HCT116 (cell line): ENCODE measurements at regions not wholly inside any gene's neighbourhood (a gene's known extent, or its start where the extent isn't known, plus 50 kb on each side); places are given as distances from the start of the nearest gene placed in this dataset.

Experiments used
- ATAC-seq: fragments of 200-7000 bp; cut with Tn5 transposase; 2 replicates; pipeline ENCODE4 v1.9.1; 2020; ENCODE audit warnings: mild to moderate bottlenecking, moderate library complexity
- BruUV-seq: library from RNA; stranded (reverse); fragments of 400-500 nt; replicated peaks from 2 replicates; lab custom pipeline; 2021; lab: Mats Ljungman, UMichigan
- CTCF ChIA-PET: fragments of 300-600 bp; sonication (Branson Sonifier 250); formaldehyde crosslinking; loops from one replicate; lab custom pipeline; 2021; ENCODE audit warnings: antibody characterized with exemption; lab: Charles Lee
- POLR2A ChIA-PET: fragments of 300-600, 350-600 bp; sonication (Branson Sonifier 250); formaldehyde crosslinking; loops from one replicate; lab custom pipeline; 2021; ENCODE audit warnings: antibody characterized with exemption; lab: Charles Lee
- RAD21 ChIA-PET, 2 experiments: fragments of 300-600 bp; sonication (Branson Sonifier 250); formaldehyde crosslinking; loops; one replicate each; lab custom pipeline; 2023; ENCODE audit warnings: low total read pairs in 2 of 2; ENCODE audit not compliant: uncharacterized antibody in 2 of 2, unreplicated experiment in 2 of 2, low non-redundant PET in 1 of 2; lab: Charles Lee
- DNase-seq: peaks from one replicate; pipeline ENCODE4 v3.0.0-alpha.2; 2010; ENCODE audit warnings: low read depth, low spot score
- H2AFZ ChIP-seq: fragments of 200-600 bp; shearing (Covaris generic), sonication (generic); 2 replicates; pipeline ENCODE4 v1.6.1; 2017; ENCODE audit warnings: low read depth, mixed run types, mixed read lengths, antibody characterized with exemption, low read length; ENCODE audit not compliant: poor library complexity, severe bottlenecking
- H3K27ac ChIP-seq: 2 replicates; pipeline ENCODE4 v1.5.1; 2012; ENCODE audit warnings: low read depth, low read length
- H3K27me3 ChIP-seq: fragments of 200-600 bp; sonication (generic); 2 replicates; pipeline ENCODE4 v1.6.1; 2016; ENCODE audit warnings: mixed run types, low read length, mixed read lengths; ENCODE audit not compliant: insufficient read depth
- H3K36me3 ChIP-seq, 2 experiments: fragments of 200-500 bp in 1 of 2; fragments of 200-600 bp in 1 of 2; sonication (Bioruptor generic) in 1 of 2; sonication (generic) in 1 of 2; 2 replicates each; pipeline versions ENCODE4 v1.5.1 to v1.6.1; 2014 to 2016; ENCODE audit warnings: low read length in 2 of 2, inconsistent platforms in 1 of 2, mixed read lengths in 1 of 2, mixed run types in 1 of 2; ENCODE audit not compliant: insufficient read depth in 2 of 2, control insufficient read depth in 1 of 2
- H3K4me1 ChIP-seq, 2 experiments: fragments of 200-600 bp in 1 of 2; sonication (generic) in 1 of 2; 2 replicates each; pipeline versions ENCODE4 v1.5.1 to v1.6.1; 2012 to 2017; ENCODE audit warnings: low read length in 2 of 2, inconsistent platforms in 1 of 2, mild to moderate bottlenecking in 1 of 2, mixed read lengths in 1 of 2, mixed run types in 1 of 2, moderate library complexity in 1 of 2; ENCODE audit not compliant: insufficient read depth in 2 of 2, control insufficient read depth in 1 of 2
- H3K4me2 ChIP-seq: fragments of 200-600 bp; sonication (generic); 2 replicates; pipeline ENCODE4 v1.6.1; 2017; ENCODE audit warnings: mixed run types, low read length, mixed read lengths
- H3K4me3 ChIP-seq, 2 experiments: fragments of 200-600 bp in 1 of 2; sonication (generic) in 1 of 2; replicated peaks in 1 of 2; 2 replicates each; pipeline ENCODE4 v1.5.1; 2011 to 2016; ENCODE audit warnings: low read length in 2 of 2, control low read depth in 1 of 2, low read depth in 1 of 2, mild to moderate bottlenecking in 1 of 2, mixed read lengths in 1 of 2, mixed run types in 1 of 2
- H3K79me2 ChIP-seq: fragments of 200-600 bp; sonication (generic); 2 replicates; pipeline ENCODE4 v1.6.1; 2017; ENCODE audit warnings: mild to moderate bottlenecking, mixed run types, low read length, moderate library complexity, mixed read lengths; ENCODE audit not compliant: insufficient read depth
- H3K9ac ChIP-seq: fragments of 200-600 bp; sonication (generic); 2 replicates; pipeline ENCODE4 v1.6.1; 2016; ENCODE audit warnings: low read length, mixed read lengths
- H3K9me2 ChIP-seq: fragments of 200-600 bp; sonication (generic), shearing (Covaris generic); 2 replicates; pipeline ENCODE4 v1.6.1; 2017; ENCODE audit warnings: mixed run types, mild to moderate bottlenecking, moderate library complexity; ENCODE audit not compliant: insufficient read depth
- H3K9me3 ChIP-seq, 2 experiments: fragments of 200-500 bp in 1 of 2; fragments of 200-600 bp in 1 of 2; sonication (Bioruptor generic) in 1 of 2; sonication (generic) in 1 of 2; 2 replicates each; pipeline ENCODE4 v1.6.1; 2014 to 2017; ENCODE audit warnings: low read length in 2 of 2, mixed read lengths in 2 of 2, inconsistent platforms in 1 of 2, low read depth in 1 of 2, mild to moderate bottlenecking in 1 of 2, mixed run types in 1 of 2, moderate library complexity in 1 of 2; ENCODE audit not compliant: control insufficient read depth in 1 of 2, insufficient read depth in 1 of 2
- H4K20me1 ChIP-seq: fragments of 200-600 bp; sonication (generic), shearing (Covaris generic); 2 replicates; pipeline ENCODE4 v1.6.1; 2017; ENCODE audit warnings: mixed run types, mild to moderate bottlenecking, moderate library complexity; ENCODE audit not compliant: insufficient read depth
- CEBPB ChIP-seq: IDR thresholded peaks from 2 replicates; pipeline ENCODE4 v1.6.1; 2012; ENCODE audit warnings: low read depth
- ELF1 ChIP-seq: IDR thresholded peaks from 2 replicates; pipeline ENCODE4 v1.6.1; 2012; ENCODE audit warnings: low read depth, borderline replicate concordance
- JUND ChIP-seq: IDR thresholded peaks from 2 replicates; pipeline ENCODE4 v1.6.1; 2012
- SIN3A ChIP-seq: IDR thresholded peaks from 2 replicates; pipeline ENCODE4 v1.6.1; 2012; ENCODE audit warnings: low read depth
- intact Hi-C: fragments of 100-400 bp; cut with micrococcal nuclease; formaldehyde crosslinking; loops from 2 replicates; pipeline ENCODE4 v1.10.0; 2022
- TF ChIP-seq, protein P1 (sequence below): IDR thresholded peaks from 2 replicates; pipeline ENCODE4 v1.6.1; 2012
- TF ChIP-seq, protein P2 (sequence below): IDR thresholded peaks from 2 replicates; pipeline ENCODE4 v1.6.1; 2012; ENCODE audit warnings: low read depth

DNA sequence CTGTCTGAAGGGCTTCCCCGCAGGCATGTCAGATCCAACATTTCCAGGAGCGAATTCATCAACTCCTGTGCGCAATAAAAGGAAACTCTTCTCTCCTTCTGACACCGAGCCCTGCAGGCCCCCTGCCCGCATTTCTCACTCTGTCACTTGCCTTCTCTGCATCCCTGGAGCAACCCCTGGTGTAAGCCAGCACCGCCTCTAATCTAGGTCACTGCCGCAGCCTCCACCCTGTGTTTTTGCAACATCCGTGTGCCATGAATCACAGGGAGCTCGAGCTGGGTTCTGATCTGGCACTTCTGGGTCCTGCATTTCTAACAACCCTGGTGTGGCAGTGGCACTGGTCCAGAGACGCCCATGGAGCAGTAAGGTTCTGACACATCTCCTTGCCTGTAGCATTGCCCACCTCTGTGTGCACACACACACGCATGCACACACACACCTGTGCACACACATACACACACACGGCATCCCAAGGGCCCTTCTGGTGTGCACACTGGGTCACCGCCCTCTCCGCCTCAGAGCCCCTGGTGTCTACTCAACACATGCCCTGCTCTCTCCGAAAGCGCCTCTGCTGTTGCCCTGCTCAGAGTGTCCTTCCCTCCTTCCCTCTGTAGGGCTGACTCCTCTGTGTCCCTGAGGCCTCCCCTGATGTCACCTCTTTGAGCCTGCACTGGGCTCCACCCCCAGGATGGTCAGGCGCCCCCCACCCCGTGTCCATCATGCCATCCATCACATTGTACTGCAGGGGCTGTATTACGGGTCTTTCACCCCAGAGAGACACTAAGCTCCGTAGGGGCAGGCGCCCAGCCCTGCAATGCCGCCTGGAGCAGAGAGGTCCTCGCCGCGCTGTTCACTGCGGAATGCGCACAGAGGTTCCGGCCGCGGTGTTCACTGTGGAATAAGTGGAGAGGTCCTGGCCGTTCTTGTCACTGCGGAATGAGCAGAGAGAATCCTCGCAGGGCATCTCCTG, 111.4 kb upstream of the SFSWAP start:
- ATAC-seq, result no peak

More for the DNA sequence above, 111.4 kb upstream of the SFSWAP start:
- H3K4me2 ChIP-seq, result no peak overlapping the region
- TF ChIP-seq, protein P1, sequence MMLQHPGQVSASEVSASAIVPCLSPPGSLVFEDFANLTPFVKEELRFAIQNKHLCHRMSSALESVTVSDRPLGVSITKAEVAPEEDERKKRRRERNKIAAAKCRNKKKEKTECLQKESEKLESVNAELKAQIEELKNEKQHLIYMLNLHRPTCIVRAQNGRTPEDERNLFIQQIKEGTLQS, result no peak
- no peak for TF ChIP-seq SIN3A
- TF ChIP-seq ELF1, result no peak
- TF ChIP-seq JUND, result no peak
- no peak for TF ChIP-seq CEBPB
- TF ChIP-seq, protein P2, sequence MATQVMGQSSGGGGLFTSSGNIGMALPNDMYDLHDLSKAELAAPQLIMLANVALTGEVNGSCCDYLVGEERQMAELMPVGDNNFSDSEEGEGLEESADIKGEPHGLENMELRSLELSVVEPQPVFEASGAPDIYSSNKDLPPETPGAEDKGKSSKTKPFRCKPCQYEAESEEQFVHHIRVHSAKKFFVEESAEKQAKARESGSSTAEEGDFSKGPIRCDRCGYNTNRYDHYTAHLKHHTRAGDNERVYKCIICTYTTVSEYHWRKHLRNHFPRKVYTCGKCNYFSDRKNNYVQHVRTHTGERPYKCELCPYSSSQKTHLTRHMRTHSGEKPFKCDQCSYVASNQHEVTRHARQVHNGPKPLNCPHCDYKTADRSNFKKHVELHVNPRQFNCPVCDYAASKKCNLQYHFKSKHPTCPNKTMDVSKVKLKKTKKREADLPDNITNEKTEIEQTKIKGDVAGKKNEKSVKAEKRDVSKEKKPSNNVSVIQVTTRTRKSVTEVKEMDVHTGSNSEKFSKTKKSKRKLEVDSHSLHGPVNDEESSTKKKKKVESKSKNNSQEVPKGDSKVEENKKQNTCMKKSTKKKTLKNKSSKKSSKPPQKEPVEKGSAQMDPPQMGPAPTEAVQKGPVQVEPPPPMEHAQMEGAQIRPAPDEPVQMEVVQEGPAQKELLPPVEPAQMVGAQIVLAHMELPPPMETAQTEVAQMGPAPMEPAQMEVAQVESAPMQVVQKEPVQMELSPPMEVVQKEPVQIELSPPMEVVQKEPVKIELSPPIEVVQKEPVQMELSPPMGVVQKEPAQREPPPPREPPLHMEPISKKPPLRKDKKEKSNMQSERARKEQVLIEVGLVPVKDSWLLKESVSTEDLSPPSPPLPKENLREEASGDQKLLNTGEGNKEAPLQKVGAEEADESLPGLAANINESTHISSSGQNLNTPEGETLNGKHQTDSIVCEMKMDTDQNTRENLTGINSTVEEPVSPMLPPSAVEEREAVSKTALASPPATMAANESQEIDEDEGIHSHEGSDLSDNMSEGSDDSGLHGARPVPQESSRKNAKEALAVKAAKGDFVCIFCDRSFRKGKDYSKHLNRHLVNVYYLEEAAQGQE, result no peak
- H3K9me2 ChIP-seq, result no peaks in the 10 kb centered on the region
- RAD21 ChIA-PET, result no interaction called here
- intact Hi-C loops, result no loop called here
- no peaks in the 10 kb centered on the region for H3K36me3 ChIP-seq
- H3K9ac ChIP-seq, result no peak overlapping the region
- no peak overlapping the region for H3K4me3 ChIP-seq
- no peaks in the 10 kb centered on the region for H4K20me1 ChIP-seq
- no peak overlapping the region for H2AFZ ChIP-seq
- H3K79me2 ChIP-seq, result no peaks in the 10 kb centered on the region
- H3K9me3 ChIP-seq, result no peaks in the 10 kb centered on the region
- H3K27me3 ChIP-seq, result no peaks in the 10 kb centered on the region
- H3K27ac ChIP-seq, result no peak overlapping the region
- CTCF ChIA-PET, result no interaction called here
- POLR2A ChIA-PET, result no interaction called here
- BruUV-seq, result no TSS peak
- no peak for DNase-seq
- no peaks in the 10 kb centered on the region for H3K4me1 ChIP-seq
